Umbilical cord (tissue), 1 donor: ENCODE measurements at regions not wholly inside any gene's neighbourhood (a gene's known extent, or its start where the extent isn't known, plus 50 kb on each side); places are given as distances from the start of the nearest gene placed in this dataset.
"Not testable (repeated sequence)": the region's sequence is repeated elsewhere in the genome, so short reads cannot be mapped to it uniquely, and the experiment has no call there.

Experiments
- DNase-seq: peaks from one replicate; pipeline ENCODE4 v3.0.0-alpha.2; 2015; ENCODE audit warnings: low spot score

DNA sequence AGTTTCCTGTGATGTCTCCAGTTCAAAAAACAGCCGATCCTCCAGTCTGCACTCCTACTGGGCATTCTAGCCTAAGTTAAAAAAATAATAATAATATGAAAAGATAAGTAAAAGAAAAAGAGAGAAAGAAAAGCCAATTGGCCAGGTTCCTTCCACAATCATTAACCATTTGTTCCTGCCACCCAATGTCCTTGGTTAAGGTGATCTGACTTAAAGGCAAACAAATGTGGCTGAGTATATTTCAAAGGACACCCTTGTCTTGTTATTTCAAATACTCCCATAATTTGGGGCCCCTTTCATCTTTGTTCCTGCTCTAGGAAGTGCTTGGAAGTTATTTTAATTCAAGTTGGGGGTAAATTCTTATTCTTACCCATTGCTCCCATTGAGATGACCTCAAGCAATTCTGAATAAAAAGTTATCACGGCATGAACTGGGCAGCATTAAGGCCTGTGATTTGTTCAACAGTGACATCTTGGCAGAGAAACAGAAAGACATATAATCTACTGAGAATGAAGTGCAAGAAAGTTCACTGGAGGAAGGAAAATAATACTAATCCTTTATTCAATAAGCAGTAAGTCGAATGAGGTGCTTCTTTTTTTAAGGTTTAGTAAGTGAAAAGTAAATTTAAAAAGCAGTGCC, 1054.5 kb upstream of the FANCL start:
- DNase-seq: peak; percentile 43

DNA sequence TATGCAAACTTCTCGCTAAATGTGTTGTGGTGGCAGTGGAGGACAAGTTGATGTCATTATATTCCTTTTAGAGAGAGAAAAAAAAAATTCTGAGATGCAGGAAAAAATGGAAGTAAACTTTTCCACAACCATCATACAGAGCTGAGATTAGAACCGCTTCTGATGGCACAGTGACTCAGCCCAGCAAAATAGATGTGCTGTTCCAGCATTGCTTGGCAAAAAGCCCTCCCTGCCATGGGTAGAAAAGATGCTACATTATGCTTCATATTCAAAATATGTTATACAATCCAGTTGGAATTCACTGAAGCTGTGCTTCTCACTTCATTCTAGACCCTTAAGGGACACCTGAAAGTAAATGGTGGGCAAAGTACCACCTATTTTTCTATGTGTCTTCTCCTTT, 1047.6 kb upstream of the FANCL start:
- DNase-seq: peak; percentile 28

DNA sequence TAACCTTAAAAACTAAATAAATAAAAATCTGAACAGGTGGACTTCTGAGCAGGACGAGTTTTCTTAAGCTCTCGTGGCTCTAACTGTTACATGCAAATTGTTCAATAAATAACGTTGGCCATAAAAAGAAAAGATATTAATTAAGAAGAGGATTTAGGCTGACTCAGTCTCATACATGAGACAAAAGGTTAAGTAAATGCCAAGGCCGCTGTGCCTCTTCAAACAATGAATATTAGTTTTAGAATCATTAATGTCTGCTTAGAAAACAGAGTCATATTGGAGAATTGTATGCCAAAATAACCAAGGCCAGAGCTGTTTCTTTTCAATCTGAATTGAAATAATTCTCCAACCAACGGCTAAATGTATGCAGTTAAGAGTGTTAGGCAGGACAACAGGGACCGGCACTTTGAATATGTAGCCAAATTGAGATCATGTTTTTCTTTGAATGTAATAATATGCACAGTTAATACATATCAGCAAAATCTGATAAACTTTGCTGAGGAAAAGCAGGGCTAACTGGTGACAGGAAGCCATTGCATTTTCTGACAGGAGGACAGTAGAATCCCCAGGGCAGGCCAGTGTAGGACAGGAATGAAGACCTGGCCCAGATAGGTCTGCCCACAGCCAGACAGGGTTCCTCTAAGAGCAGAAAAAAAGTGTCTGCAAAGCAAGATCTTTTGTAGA, 1041.4 kb upstream of the FANCL start:
- peak; percentile 15 for DNase-seq

DNA sequence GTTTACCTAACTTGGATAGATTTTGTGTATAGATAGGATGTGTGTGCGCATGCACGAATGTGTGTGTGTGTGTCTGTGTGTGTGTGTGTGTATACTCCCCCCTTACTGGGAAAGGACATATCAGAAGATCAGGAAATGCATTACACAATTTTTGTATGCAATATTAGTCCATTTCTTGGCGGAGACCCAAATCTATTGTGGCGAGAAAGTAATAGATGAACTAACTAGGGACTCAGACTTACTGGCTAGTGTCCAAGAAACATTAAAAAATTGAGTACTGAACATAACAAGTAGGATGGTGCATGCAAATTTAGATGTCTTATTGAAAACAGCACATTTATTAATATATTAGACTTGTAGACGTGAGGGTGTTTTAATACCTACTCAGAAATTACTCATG, 1036.5 kb upstream of the FANCL start:
- no peak for DNase-seq

DNA sequence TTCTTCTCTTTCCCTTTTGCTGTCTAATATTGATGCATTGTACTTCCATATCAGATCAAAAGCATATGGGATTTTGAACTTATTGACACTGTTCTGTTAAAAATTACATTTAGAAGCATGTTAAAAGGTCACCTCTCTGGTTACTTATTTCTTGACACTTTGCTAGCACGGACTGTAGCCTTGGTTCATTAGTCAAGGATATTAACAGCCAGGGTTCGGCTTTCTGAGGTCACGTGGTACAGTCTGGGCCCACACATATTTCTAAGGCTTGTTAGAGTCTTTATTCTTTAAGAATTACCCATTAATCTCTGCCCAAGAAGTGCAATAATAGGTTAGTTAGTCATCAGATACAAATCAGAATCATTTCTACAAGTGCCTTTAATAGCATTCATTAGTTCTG, 1035.8 kb upstream of the FANCL start:
- DNase-seq: no peak

DNA sequence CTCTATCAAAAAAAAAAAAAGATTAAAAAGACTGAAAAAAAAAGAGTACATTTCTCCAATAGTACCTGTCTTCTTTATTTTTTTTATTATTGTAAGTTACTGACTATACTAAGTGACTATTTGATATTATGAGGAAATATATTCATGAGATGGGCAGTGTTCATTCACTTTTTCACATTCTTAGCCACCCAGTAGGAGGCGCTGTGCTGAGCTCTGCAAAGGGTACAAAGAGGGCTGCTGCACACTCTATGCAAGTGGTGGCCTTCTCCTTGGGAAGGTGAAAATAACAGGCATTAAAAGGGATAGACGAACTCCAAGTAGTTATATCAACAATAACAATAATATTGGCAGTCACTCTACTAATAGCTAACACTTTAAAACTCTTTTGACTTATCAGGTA, 1034.9 kb upstream of the FANCL start:
- DNase-seq: no peak

DNA sequence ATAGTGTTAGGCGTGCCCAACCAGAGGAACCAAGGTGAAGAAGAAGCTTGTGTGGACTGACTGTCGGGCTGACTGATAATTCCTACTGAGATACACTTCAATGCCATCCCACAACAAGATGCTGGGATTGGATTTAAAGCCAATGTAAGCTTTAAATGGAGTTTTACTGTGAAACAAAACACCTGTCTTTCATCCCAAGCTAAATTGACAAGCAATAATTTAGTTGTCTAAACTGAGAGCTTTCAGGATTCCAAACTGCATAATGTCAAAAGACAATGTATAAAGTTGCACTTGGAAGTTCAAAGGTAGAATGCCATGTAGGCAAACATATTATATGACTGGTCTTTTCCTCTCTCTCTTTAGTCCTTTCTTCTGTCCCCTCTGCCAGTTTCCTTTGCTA, 1025.3 kb upstream of the FANCL start:
- DNase-seq: no peak

DNA sequence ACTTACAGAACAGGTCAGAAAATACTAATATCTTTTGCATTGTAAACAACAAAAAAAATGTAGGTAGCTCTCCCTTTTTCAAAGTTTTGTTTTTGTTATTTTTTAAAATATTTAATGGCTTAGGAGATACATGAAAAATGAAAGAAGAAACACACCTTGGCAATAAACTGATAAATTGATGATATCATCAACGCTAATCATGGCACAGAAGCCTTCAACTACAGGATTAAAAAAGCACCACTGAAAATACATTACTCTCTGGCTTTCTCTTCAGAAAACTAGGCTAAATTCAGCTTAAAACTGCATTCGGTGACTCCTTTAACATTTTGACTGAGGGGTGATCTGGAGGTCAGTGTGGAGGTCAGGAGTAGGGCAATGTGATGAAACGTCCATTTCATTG, 1018.8 kb upstream of the FANCL start:
- no peak for DNase-seq

DNA sequence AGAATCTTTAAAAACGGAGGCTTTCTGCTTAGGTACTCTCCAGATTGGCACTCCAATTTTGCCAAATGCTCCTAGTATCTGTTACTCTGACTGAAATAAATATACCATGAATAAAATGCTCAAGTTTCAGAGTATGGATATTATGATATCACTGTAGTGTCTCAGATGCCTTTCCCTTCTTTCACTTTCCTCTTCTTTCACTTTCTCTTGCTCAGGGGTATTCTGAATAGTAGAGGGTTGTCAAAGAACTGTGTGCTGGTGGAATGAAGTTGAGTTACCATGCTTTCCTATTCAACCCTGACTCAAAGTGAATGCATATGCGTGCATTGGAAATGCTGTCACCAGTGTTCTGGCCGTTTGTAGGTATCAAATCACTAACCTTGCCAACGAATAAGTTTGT, 1015.2 kb upstream of the FANCL start:
- DNase-seq: no peak

DNA sequence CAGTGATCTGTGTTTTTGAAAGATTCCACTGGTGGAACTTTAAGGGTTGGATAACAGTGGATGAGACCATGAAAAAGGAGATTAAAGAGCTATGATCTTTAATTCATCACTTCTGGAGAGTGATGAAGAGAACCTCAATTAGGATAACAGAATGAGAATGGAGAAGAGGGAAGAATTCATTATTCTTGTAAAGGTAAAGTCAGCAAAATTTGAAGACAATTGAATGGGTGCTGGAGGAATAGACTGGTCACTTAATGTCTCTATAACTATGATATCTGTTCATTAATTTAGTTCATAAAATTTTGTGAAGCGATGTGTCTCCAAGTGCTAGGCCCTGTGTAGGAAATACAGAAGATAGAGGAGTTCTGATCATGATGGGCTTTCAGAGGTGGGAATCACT, 1013.2 kb upstream of the FANCL start:
- no peak for DNase-seq

DNA sequence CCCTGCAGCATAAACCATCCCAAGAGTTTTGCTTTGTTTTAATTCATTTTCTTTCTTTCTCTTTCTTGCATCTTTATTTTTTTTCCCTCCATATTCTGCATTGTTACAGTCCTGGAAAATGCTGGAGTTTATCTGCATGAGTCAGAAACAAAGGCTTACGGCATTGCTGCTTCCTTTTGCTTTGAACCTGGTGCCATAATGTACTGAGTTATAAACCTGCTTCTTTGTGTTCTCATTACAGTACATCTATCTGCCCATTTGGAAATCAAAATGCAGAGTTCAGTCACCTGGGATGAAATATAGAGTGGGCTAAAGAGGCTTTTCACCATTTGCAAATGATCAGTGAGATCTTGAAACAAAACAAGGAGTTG, 1009.2 kb upstream of the FANCL start:
- peak; percentile 22 for DNase-seq

DNA sequence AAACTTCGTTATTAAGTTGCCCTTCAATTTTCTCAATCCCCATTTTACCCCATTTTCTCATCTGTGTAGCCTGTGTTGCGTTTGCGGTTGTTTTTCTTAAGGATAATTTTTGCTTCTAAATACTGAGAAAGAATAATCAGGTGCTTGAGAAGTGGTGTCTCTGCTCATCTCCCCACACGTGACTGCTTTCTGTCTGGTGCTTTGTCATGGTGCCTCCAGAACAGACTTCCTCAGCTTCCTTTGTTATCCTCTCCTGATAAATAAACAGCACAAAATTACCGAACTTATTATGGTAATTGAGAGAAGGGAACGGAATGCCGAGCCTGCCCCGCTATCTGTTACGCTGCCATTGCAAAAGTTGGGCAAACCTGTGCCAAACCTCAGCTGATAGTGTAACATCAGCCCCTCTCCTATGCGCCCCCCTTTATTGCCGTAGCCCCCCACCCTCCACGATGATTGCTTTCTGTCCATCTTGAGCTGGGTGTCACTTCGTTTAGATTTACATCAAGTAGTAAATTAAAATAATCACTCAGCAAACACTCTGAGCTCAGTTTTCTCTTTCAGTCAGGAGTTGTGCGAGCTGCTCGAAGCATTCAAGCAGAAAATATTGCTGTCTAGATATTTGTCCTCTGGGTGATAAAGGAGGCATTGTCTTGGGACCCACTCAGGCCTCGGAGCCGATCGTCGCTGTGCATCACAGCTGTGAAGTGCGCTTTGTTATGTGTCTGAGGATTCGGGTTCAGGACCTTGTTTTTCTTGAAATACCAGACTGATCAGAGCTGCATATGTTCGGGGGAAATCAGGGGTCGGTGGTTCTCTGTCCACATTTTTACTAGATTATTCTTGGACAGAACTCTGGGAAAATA, 1008.5 kb upstream of the FANCL start:
- DNase-seq: no peak

DNA sequence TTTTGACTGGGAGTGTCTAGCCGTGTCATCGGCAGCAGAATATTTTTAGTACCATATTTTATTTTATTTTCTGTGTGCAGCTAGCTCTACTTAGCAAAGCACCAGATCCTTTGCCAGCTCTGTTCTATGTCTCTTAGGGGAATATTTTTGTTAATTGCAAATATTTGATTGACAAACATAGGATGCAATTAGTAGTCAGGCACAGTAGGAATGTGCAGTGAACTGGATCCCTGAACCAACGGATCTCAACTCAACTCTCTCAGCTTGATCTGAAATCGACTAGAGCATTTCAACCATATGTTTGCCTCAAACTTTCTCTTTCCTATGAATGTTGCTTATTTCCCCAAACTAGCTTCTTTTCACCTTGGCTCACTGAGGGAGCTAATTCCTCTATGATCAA, 998.0 kb upstream of the FANCL start:
- DNase-seq: no peak

DNA sequence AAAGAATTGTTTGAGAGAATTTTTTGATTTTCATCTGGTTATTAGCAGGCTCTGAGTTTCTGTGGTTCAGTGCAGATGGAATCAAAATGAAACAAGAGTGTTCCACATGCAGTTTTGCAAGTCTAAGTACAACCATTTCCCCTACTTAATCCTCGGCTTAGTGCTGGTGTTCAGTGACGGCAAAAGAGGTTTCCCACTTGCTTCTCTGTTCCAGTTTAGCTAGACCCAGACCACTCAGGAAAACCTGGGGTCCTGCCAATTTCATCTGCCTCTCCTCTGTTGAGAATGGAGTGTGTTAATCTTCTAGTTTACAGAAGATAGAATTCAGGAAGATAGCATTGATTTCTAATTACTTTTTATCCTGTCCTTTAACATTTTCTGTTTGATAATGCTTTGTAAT, 996.2 kb upstream of the FANCL start:
- peak; percentile 22 for DNase-seq

DNA sequence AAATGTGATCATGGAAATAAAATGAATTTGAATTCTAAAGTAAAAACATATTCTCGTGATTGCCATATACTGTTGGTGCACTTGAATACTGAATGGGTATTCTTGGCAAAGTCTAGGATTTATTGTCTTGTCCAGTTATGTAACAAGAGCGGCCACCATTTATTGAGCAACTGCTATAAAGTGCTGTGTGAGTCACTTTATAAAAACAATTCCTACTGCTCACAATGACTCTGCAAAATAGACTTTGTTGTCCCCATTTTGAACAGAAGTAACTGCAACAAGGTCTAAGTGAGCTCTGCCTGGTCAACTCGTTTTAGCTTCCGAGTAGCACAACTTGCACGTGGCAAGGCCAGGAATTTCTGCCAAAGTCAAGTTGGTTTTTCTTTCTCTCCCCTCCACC, 995.6 kb upstream of the FANCL start:
- DNase-seq: no peak

DNA sequence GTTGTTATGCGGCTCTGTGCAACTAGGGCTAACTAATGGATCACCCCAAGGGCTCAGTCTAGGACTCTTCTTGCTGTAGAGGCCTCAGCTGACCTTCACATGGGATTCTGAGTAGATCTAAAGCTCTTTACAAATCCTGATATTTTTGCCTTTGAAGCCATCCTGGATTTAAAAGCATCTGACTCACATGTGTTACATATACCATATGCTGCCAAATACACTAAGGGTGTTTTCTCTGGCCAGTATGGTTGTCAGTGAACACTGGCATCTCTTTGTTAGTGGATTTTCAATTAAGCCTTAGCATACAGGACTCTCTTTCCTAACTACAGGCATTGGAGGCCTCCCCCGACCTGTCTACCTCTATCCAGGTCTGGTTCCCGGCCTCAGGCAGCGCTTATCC, 992.8 kb upstream of the FANCL start:
- DNase-seq: peak; percentile 86

DNA sequence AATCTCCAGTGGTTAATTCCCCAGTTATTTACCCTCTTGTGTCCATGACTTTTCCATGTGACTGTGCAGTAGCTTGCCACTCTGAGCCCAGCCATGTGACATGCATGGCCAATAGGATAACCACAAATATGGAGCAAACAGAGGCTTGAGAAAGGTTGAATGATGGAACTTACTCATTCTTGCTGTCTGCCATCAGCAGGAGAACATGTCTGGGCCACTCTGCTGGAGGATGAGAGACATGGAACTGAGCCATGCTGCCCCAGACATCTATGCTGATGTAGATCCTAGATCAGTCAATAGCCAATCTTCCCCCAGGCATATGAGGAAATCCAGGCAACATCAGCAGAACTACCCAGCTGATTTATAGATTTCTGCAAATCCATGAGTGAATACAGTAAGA, 992.3 kb upstream of the FANCL start:
- DNase-seq: no peak

DNA sequence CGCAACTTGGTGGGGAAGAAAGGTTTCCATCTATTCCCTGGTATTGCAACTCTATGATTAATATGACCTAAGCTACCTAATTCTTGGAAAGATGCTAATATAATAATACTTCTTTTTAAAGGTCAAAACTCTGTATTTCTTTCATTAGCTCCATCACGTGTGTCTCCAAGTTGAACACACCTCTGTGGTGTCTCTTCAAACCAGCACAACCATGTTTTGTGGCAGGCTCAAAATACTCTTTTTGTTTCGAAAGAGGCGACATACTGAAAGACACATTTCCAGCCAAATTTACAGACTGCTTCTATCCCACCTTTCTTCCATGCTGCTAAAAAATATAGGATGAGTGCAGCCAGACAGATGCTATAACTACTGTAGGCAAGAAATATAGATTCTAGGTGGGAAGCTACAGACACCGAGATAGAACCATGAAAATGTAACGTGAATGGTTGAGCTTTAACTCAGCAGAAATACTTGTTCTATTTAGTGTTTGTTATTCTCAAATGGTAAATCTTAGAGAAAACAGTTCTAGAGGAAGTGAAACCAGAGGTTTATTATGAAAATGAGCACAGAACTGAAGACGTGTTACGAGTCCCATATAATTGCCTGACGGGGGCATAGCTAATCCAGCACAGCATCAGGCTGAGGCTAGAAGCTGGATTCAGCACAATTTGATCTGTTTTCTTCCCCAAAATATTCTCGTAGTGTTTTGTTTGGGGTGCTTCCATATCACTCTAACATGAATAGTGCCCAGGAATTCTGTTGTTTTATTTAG, 991.5 kb upstream of the FANCL start:
- no peak for DNase-seq

DNA sequence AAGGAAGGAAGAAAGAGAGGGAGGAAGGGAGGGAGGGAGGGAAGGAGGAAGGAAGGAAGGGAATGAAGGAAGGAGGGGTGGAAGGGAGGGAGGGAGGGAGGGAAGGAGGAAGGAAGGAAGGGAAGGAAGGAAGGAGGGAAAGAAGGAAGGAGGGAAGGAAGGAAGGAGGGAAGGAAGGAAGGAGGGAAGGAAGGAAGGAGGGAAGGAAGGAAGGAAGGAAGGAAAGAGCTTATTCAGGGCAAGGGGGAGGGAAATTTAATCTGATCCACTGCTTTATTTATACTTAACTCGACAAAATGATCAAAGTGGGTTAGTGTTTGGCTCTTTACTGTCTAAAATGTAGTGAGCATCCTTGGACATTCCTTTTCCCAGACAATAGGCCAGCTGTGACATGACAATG, 985.2 kb upstream of the FANCL start:
- not testable (repeated sequence) for DNase-seq

DNA sequence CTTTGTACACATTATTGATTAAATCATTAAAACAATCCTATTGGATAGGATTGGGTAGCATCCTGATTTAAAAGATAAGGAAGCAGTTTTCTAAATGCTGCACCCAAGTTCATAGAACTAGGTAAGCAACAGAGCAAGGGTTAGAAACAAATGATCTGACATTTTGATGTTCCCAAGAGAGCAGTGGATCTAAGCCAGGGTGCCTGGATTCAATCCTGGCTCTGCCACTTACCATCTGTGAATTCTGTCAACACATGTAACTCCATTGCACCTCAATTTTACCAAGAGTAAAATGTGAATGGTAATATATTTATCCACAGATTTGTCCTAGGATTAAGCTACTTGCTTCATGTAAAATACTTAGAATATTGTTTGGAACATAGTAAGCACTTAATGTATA, 982.6 kb upstream of the FANCL start:
- no peak for DNase-seq

DNA sequence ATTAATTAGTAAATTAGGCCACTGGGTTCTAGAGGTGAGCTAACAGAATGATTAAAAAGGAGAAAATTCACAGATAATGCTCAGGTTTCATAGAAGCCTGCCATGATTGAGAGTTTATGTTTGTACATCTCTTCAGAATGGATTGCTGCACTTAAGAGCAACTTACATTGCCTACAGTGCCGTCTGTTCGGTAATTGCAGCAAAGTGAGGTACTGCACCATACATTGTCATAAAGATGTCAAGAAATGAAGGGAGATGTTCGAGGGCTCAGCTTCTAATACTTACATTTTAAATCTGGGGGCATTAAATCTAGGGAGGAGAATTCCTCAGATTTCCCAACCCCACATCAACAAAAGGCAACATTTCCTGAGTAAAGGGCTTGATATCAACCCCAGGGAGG, 976.2 kb upstream of the FANCL start:
- DNase-seq: peak; percentile 14

DNA sequence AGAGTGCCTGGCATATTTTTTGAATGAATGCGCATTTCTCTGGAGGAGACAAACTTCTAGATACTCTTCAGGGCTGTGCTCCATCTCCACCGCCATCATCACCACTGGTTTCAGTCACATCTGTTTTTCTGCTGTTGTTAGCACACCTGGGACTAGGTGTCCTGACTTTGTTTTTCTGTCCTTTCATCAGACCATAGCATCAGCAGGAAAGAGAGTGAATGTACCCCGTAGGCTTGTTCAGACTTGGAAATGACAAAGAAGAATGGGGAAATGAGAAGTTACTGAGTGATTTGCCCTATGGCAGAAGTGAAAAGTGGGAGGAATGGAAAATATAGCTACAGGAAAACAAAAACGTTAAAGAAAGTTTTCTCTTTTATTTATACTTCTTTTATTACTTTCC, 965.2 kb upstream of the FANCL start:
- DNase-seq: peak; percentile 38
